Subcutaneous abdominal adipose tissue (tissue), 5 donors: ENCODE measurements at regions not wholly inside any gene's neighbourhood (a gene's known extent, or its start where the extent isn't known, plus 50 kb on each side); places are given as distances from the start of the nearest gene placed in this dataset.

Experiments
- H3K27ac ChIP-seq: one replicate; pipeline ENCODE4 v1.7.0; 2013; ENCODE audit warnings: low read depth, mild to moderate bottlenecking, inconsistent platforms, low read length, moderate library complexity
- H3K27me3 ChIP-seq, 5 donors: one replicate each; pipeline ENCODE4 v1.7.0; 2013; ENCODE audit warnings: low read length in 5 of 5, inconsistent platforms in 1 of 5; ENCODE audit not compliant: control insufficient read depth in 5 of 5, insufficient read depth in 4 of 5
- H3K36me3 ChIP-seq, 5 donors: one replicate each; pipeline ENCODE4 v1.7.0; 2013; ENCODE audit warnings: low read length in 5 of 5; ENCODE audit not compliant: control insufficient read depth in 5 of 5, insufficient read depth in 5 of 5
- H3K4me1 ChIP-seq, 5 donors: one replicate each; pipeline ENCODE4 v1.7.0; 2013; ENCODE audit warnings: low read length in 5 of 5, mild to moderate bottlenecking in 3 of 5, moderate library complexity in 1 of 5; ENCODE audit not compliant: control insufficient read depth in 5 of 5, insufficient read depth in 5 of 5
- H3K4me3 ChIP-seq, 5 donors: one replicate each; pipeline ENCODE4 v1.7.0; 2013; ENCODE audit warnings: low read length in 5 of 5, low read depth in 1 of 5
- H3K9ac ChIP-seq, 5 donors: one replicate each; pipeline ENCODE4 v1.7.0; 2013; ENCODE audit warnings: low read length in 5 of 5, mild to moderate bottlenecking in 4 of 5, moderate library complexity in 3 of 5
- H3K9me3 ChIP-seq, 5 donors: one replicate each; pipeline ENCODE4 v1.7.0; 2013; ENCODE audit warnings: low read length in 5 of 5; ENCODE audit not compliant: control insufficient read depth in 5 of 5
- donor health status: healthy.
- donor health status: healthy.
- donor health status: healthy.
- donor health status: healthy.
- donor health status: healthy.

DNA sequence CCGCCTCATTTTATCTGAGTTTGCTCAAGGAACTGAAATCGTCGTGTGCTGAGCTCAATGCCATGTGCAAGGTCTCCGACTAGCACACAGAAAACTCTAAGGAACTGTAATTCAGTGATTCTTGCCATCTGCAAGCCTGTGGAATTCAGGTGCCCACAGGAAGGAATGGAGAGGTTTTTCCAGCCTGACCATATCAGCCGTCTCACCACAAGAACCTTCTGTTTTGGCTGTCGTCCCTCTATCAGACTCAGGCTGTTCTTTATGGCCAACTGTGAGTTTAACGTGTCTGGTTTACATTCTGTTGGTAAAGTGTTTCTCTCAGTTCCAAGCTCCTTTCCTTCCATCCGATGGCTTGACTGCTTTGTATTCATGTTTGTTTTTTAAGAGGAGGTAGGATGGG lies 293.5 kb downstream of the SPRY2 start:
- H3K9ac ChIP-seq: no peak overlapping the region
- no peak overlapping the region for H3K4me3 ChIP-seq
- no peaks in the 10 kb centered on the region for H3K36me3 ChIP-seq
- no peaks in the 10 kb centered on the region for H3K27me3 ChIP-seq
- H3K9me3 ChIP-seq: no peaks in the 10 kb centered on the region
- peaks cover 4 to 22% (median 13%) of the 10 kb centered on the region in 5 donors for H3K4me1 ChIP-seq
- no peak overlapping the region for H3K27ac ChIP-seq

- no peaks in the 10 kb centered on the region for H3K27me3 ChIP-seq
- no peaks in the 10 kb centered on the region for H3K4me1 ChIP-seq
- H3K27ac ChIP-seq: no peak overlapping the region
- no peak overlapping the region for H3K9ac ChIP-seq
- H3K36me3 ChIP-seq: no peaks in the 10 kb centered on the region
- no peak overlapping the region for H3K4me3 ChIP-seq
- no peaks in the 10 kb centered on the region for H3K9me3 ChIP-seq
Measured at GRCh38 chr13:80040981-80041317, 300.0 kb downstream of the SPRY2 start.

GRCh38 chr13:80040196-80040980 lies 300.5 kb downstream of the SPRY2 start:
- H3K27ac ChIP-seq: no peak overlapping the region
- H3K9ac ChIP-seq: no peak overlapping the region
- no peaks in the 10 kb centered on the region for H3K36me3 ChIP-seq
- H3K27me3 ChIP-seq: no peaks in the 10 kb centered on the region
- no peaks in the 10 kb centered on the region for H3K9me3 ChIP-seq
- H3K4me1 ChIP-seq: no peaks in the 10 kb centered on the region
- no peak overlapping the region for H3K4me3 ChIP-seq

DNA sequence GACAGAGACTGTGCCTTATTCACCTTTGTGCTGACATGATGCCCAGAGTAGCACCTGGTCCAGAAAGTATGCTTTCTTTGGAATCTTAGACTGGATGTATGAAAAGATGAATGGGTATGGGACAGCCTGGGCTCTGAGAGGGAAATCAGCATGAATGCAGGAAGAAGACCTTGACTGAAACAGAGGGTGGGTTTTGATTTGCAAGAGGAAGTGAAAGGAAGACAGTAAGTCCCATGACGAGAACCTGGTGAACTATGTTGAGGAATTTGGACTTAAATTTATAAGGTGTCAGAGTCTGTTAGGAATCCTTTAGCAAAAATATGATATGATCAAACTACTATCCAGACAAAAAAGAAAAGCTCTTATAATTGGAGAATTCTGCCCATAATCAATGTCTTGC lies 301.9 kb downstream of the SPRY2 start:
- no peaks in the 10 kb centered on the region for H3K4me1 ChIP-seq
- no peaks in the 10 kb centered on the region for H3K9me3 ChIP-seq
- no peak overlapping the region for H3K9ac ChIP-seq
- no peak overlapping the region for H3K27ac ChIP-seq
- no peaks in the 10 kb centered on the region for H3K27me3 ChIP-seq
- H3K36me3 ChIP-seq: no peaks in the 10 kb centered on the region
- H3K4me3 ChIP-seq: no peak overlapping the region

- no peak overlapping the region for H3K9ac ChIP-seq
- no peak overlapping the region for H3K4me3 ChIP-seq
- H3K27ac ChIP-seq: no peak overlapping the region
- no peaks in the 10 kb centered on the region for H3K36me3 ChIP-seq
- no peaks in the 10 kb centered on the region for H3K27me3 ChIP-seq
- no peaks in the 10 kb centered on the region for H3K4me1 ChIP-seq
- H3K9me3 ChIP-seq: no peaks in the 10 kb centered on the region
Measured at GRCh38 chr13:80038371-80038770, 302.6 kb downstream of the SPRY2 start.

DNA sequence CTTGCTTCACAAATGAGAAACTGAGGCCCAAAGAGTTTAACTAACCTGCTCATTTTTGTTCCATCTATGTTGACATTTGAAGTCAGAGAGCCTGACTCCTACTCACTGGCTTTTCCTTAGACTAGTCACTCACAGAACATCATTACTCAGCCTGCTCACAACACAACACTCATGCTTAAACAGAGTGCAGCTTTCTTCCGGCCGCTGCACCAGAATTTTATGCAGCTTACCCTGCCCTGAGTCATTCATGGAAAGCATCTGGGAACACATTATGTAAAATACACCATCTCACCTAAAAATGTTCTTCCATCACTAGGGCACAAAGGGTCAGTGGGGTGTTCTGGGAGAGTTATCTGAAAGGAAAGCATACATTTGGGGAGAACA lies 303.4 kb downstream of the SPRY2 start:
- Histone ChIP-seq H3K9me3 (no peaks in the 10 kb centered on the region), H3K27ac (no peak overlapping the region), H3K4me3 (no peak overlapping the region), H3K27me3 (no peaks in the 10 kb centered on the region), H3K4me1 (no peaks in the 10 kb centered on the region), H3K9ac (no peak overlapping the region), H3K36me3 (no peaks in the 10 kb centered on the region)

- H3K36me3 ChIP-seq: no peaks in the 10 kb centered on the region
- no peak overlapping the region for H3K4me3 ChIP-seq
- H3K4me1 ChIP-seq: no peaks in the 10 kb centered on the region
- H3K9ac ChIP-seq: no peak overlapping the region
- H3K27me3 ChIP-seq: no peaks in the 10 kb centered on the region
- no peak overlapping the region for H3K27ac ChIP-seq
- no peaks in the 10 kb centered on the region for H3K9me3 ChIP-seq
Measured at GRCh38 chr13:80036845-80037504, 304.0 kb downstream of the SPRY2 start.

DNA sequence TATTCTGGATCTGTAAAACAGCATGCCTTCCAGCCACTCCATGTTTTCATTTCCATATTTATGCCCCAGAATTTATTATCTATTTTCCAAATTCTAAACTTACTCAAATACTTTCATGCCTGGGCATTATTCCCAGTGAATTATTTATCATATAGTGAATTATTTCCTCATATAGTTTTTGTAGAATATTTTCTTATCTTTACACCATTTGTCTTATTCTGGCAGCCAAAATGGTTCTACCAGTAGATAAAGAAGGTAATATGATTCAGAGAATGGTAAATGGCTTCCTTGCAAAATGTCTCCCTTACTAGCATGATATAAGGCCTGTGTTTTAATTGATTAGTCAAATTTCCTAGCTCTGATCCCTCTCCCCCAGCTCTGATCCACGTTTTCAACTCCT lies 305.8 kb downstream of the SPRY2 start:
- Histone ChIP-seq H3K9ac (no peak overlapping the region), H3K9me3 (no peaks in the 10 kb centered on the region), H3K27me3 (no peaks in the 10 kb centered on the region), H3K27ac (no peak overlapping the region), H3K4me3 (no peak overlapping the region), H3K36me3 (no peaks in the 10 kb centered on the region), H3K4me1 (peaks cover 0 to 8% (median 5%) of the 10 kb centered on the region in 5 donors)

- no peak overlapping the region for H3K27ac ChIP-seq
- no peaks in the 10 kb centered on the region for H3K27me3 ChIP-seq
- H3K4me3 ChIP-seq: no peak overlapping the region
- H3K9me3 ChIP-seq: no peaks in the 10 kb centered on the region
- peaks cover 0 to 8% (median 5%) of the 10 kb centered on the region in 5 donors for H3K4me1 ChIP-seq
- H3K9ac ChIP-seq: no peak overlapping the region
- H3K36me3 ChIP-seq: no peaks in the 10 kb centered on the region
Measured at GRCh38 chr13:80033951-80034350, 307.0 kb downstream of the SPRY2 start.

GRCh38 chr13:80033286-80033685 lies 307.6 kb downstream of the SPRY2 start:
- H3K4me1 ChIP-seq: peaks cover 0 to 8% (median 5%) of the 10 kb centered on the region in 5 donors
- H3K9ac ChIP-seq: no peak overlapping the region
- no peaks in the 10 kb centered on the region for H3K9me3 ChIP-seq
- H3K4me3 ChIP-seq: no peak overlapping the region
- H3K27me3 ChIP-seq: no peaks in the 10 kb centered on the region
- no peaks in the 10 kb centered on the region for H3K36me3 ChIP-seq
- no peak overlapping the region for H3K27ac ChIP-seq
